ENCODE measurements at regions not wholly inside any gene's neighbourhood (a gene's known extent, or its start where the extent isn't known, plus 50 kb on each side); places are given as distances from the start of the nearest gene placed in this dataset.

DNA sequence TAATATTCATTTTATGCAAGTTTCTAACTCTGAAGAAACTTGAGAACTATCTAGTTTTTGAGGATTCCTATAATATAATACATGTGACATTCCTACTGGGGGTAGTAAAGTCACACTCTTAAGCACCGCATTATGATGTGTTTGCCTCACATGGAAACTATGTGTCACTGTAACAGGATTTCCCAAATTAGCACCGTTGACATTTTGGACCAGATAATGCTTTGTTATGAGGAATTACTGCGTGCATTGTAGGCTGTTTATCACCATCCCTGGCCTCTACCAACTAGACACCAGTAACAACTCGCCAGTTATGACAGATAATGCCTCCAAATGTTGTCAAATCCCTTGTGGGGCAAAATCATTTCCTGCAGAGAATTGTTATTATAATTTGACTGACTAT, 267.8 kb downstream of the RAP2B start:
- Histone ChIP-seq H3K4me1 (ENCODE audit: insufficient read depth) (no peaks in the 10 kb centered on the region), H3K27ac (ENCODE audit: low read depth) (no peak overlapping the region), H3K4me3 (ENCODE audit: low read depth, low read length) (no peak overlapping the region), H3K36me3 (ENCODE audit: insufficient read depth) (no peaks in the 10 kb centered on the region)
- no peak for DNase-seq (ENCODE audit: extremely low spot score)
- WGBS = 56% methylated on average over 4 of the region's 4 CpGs

DNA sequence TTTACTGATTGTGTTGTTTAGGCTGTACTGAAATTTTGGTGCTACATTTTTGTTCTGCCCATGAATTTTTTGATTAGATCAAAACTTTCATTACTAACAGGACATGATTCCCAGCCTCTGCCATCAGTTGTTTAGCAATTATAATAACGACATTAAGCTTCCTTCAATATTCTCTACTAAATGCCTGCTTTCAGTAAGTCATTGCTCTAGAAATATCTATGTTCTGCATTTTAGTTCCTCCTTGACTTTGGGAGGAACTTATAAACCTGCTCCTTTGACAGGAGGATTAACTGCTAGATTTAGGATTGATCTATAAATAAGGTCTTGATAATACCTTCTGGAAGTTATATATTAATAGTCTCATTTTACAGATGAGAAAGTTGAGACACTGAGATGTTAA, 269.1 kb downstream of the RAP2B start:
- H3K36me3 ChIP-seq (ENCODE audit: insufficient read depth) = no peaks in the 10 kb centered on the region
- no peak overlapping the region for H3K4me3 ChIP-seq (ENCODE audit: low read depth, low read length)
- DNase-seq (ENCODE audit: extremely low spot score) = no peak
- no peaks in the 10 kb centered on the region for H3K4me1 ChIP-seq (ENCODE audit: insufficient read depth)
- WGBS = 88% methylated on average over 1 of the region's 1 CpG
- no peak overlapping the region for H3K27ac ChIP-seq (ENCODE audit: low read depth)

DNA sequence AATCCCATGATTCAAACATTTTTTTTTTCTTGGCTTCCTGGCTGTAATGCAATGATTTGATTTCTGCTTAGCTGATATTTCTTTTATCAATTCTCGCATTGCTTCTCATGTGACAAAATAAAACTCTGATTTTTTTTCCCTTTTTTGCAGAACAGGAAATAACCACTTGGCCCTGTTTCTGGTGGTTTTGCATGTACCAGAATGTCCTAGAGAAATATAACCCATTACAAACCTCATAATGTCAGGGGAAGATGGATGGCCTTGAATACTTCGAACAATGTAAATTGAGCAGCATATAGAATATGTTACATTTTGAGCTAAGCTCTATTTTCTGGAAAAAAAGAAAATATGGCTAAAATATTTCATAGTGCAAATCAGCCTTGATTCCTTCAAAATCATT, 275.6 kb downstream of the RAP2B start:
- no peak overlapping the region for H3K27ac ChIP-seq (ENCODE audit: low read depth)
- DNase-seq (ENCODE audit: extremely low spot score) = no peak
- H3K36me3 ChIP-seq (ENCODE audit: insufficient read depth) = no peaks in the 10 kb centered on the region
- no peak overlapping the region for H3K4me3 ChIP-seq (ENCODE audit: low read depth, low read length)
- H3K4me1 ChIP-seq (ENCODE audit: insufficient read depth) = no peaks in the 10 kb centered on the region
- WGBS = 50% methylated on average over 2 of the region's 2 CpGs

DNA sequence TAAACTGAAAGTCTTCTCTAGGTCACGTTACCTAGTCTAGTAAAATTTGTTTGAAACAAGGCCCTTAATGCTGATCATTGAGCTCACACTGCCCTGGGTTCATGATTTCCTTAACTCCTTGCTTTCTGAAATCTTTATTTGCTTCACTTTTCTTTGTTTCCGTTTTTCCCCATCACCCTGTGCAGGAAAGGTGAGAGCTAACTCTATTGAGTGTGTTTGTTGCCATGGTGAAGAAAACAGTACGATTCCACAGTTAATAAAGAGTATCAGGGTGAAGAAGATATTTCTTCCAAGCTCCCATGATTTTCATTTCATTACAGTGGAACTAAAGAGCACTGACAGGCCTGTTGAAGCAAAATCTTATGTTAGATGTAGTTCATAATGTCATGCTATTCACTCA, 276.2 kb downstream of the RAP2B start:
- Histone ChIP-seq H3K4me1 (ENCODE audit: insufficient read depth) (no peaks in the 10 kb centered on the region), H3K4me3 (ENCODE audit: low read depth, low read length) (no peak overlapping the region), H3K27ac (ENCODE audit: low read depth) (no peak overlapping the region), H3K36me3 (ENCODE audit: insufficient read depth) (no peaks in the 10 kb centered on the region)
- 78% methylated on average over 3 of the region's 3 CpGs for WGBS
- DNase-seq (ENCODE audit: extremely low spot score) = no peak

DNA sequence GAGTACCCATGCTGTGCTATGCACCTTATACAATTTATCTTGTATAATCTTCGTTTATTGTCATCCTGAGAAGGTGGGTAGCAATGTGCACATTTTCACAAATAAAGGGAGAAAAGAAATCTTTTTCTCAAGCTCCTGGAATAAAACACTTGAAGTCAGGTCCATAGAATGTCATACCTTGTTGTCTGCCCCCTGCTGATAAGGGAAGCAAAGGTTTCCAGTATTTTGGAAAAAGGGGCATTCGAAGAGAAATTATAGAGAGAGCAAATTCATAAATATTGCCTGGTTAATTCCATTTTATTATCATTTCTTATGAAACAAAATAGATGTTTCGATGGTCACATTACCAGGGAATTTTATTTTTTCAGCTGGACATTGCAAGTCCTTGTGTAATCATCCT, 277.8 kb downstream of the RAP2B start:
- 94% methylated on average over 3 of the region's 3 CpGs for WGBS

DNA sequence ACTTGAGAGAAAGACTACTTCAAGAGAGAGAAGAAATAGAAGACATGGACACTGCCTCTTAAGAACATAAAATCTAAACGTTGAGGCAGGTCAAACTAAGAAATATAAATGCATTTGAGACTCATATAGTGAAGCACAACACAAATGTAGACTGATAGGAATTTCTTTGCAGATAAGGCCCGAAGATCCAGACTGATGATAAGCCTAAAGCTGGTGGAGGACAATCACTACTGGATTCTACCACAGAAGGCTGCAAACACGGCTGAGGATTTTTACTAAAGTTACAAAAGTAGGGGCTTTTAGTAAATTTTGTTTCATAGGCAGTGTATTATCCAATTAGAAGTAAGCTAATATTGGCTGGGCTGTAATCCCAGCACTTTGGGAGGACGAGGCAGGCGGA, 278.3 kb downstream of the RAP2B start:
- Histone ChIP-seq H3K36me3 (ENCODE audit: insufficient read depth) (no peaks in the 10 kb centered on the region), H3K4me1 (ENCODE audit: insufficient read depth) (no peaks in the 10 kb centered on the region), H3K4me3 (ENCODE audit: low read depth, low read length) (no peak overlapping the region), H3K27ac (ENCODE audit: low read depth) (no peak overlapping the region)
- no peak for DNase-seq (ENCODE audit: extremely low spot score)
- WGBS = 88% methylated on average over 5 of the region's 5 CpGs

More for the DNA sequence above, 277.8 kb downstream of the RAP2B start:
- H3K27ac ChIP-seq (ENCODE audit: low read depth) = no peak overlapping the region
- H3K4me1 ChIP-seq (ENCODE audit: insufficient read depth) = no peaks in the 10 kb centered on the region
- no peak for DNase-seq (ENCODE audit: extremely low spot score)
- no peak overlapping the region for H3K4me3 ChIP-seq (ENCODE audit: low read depth, low read length)
- no peaks in the 10 kb centered on the region for H3K36me3 ChIP-seq (ENCODE audit: insufficient read depth)

DNA sequence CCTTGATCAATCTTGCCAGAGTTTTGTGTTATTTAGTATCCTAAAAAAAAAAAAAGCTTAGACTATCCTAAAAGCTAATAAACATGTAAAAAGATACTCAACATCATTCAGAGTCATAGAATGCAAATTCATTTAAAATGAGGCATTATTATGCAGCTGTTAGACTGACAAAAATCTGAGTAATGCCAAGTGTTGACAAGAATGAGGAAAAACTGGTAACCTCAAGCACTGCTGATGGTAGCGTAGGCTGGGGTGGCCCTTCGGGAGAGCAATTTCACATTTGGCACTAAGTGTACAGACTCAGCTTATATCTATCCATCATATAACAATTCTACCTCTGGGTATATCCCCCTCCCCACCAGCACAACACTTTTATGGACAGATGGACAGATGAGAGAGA, 280.4 kb downstream of the RAP2B start:
- 88% methylated on average over 2 of the region's 2 CpGs for WGBS
- H3K4me1 ChIP-seq (ENCODE audit: insufficient read depth) = no peaks in the 10 kb centered on the region

DNA sequence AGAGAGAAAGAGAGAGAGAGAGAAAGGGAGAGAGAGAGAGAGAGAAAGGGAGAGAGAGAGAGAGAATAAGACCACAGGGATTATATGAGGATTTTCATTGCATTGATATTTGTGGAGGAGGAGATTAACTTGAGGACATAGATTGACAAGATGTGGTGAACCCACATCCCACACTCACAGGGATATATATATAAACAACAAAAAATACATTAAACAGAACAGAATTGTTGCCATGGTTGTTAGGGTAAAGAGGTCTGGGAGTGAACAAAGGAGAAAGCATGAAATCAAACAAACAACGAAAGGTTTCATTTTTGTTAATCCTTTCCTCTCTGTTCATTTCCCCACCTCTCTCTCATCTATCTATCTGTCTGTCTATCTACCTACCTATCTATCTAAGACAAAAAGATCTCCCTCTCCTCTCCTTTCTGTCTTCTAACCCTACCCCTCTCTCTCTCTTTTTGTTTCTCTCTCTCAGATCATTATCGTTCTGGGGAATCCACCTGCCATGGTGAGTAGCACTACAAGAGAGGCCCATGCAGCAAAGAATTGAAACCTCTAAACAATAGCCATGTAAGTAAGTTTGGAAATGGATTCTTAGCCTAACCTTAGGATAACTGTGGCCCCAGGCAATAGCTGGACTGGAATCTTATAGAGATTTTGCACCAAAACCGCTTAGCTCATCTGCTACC, 280.9 kb downstream of the RAP2B start:
- Histone ChIP-seq H3K27ac (ENCODE audit: low read depth) (no peak overlapping the region), H3K4me1 (ENCODE audit: insufficient read depth) (no peaks in the 10 kb centered on the region), H3K4me3 (ENCODE audit: low read depth, low read length) (no peak overlapping the region), H3K36me3 (ENCODE audit: insufficient read depth) (no peaks in the 10 kb centered on the region)
- DNase-seq (ENCODE audit: extremely low spot score) = no peak
- WGBS = 95% methylated on average over 3 of the region's 3 CpGs

More for the DNA sequence above, 280.4 kb downstream of the RAP2B start:
- no peak for DNase-seq (ENCODE audit: extremely low spot score)
- no peak overlapping the region for H3K4me3 ChIP-seq (ENCODE audit: low read depth, low read length)
- H3K27ac ChIP-seq (ENCODE audit: low read depth) = no peak overlapping the region
- no peaks in the 10 kb centered on the region for H3K36me3 ChIP-seq (ENCODE audit: insufficient read depth)

DNA sequence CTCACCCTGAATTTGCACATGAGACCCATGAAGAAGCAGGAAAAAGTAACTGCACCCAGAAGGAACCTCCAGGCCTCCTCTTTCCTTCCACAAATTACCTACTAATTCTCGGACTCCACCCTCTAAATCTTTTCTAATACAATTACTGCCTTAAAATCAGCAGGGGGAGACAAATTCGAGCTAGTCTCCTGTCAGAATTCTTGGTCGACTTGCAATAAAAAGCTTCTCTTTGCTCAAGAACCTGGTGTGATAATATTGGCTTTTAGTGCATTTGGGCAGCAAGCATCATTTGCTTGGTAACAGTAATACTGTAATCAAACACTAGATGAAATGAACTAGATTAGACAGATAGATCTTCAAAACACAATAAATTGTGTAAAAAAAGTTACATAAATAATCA, 281.9 kb downstream of the RAP2B start:
- H3K36me3 ChIP-seq (ENCODE audit: insufficient read depth) = no peaks in the 10 kb centered on the region
- H3K27ac ChIP-seq (ENCODE audit: low read depth) = no peak overlapping the region
- no peak overlapping the region for H3K4me3 ChIP-seq (ENCODE audit: low read depth, low read length)
- WGBS = 70% methylated on average over 3 of the region's 3 CpGs
- no peaks in the 10 kb centered on the region for H3K4me1 ChIP-seq (ENCODE audit: insufficient read depth)
- DNase-seq (ENCODE audit: extremely low spot score) = no peak

DNA sequence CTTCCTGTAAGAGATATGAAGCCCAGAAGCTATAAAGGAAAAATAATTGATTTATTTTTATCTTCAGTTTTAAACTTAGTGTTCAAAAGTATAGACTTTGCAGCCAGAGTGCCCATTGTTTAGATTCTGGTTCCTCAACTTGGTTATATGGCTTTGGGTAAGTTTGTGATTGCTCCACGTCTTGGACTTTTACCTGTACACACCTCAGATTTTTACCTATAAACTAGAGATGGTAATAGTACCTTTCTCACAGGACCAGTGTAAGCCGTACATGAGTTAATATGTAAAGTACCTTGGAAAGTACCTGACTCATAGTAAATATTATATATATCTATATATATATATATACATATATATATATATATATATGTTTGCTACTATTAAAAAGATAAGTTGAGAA, 283.8 kb downstream of the RAP2B start:
- no peak overlapping the region for H3K27ac ChIP-seq (ENCODE audit: low read depth)
- H3K4me3 ChIP-seq (ENCODE audit: low read depth, low read length) = no peak overlapping the region
- no peaks in the 10 kb centered on the region for H3K36me3 ChIP-seq (ENCODE audit: insufficient read depth)
- 85% methylated on average over 2 of the region's 2 CpGs for WGBS
- no peak for DNase-seq (ENCODE audit: extremely low spot score)
- H3K4me1 ChIP-seq (ENCODE audit: insufficient read depth) = no peaks in the 10 kb centered on the region

DNA sequence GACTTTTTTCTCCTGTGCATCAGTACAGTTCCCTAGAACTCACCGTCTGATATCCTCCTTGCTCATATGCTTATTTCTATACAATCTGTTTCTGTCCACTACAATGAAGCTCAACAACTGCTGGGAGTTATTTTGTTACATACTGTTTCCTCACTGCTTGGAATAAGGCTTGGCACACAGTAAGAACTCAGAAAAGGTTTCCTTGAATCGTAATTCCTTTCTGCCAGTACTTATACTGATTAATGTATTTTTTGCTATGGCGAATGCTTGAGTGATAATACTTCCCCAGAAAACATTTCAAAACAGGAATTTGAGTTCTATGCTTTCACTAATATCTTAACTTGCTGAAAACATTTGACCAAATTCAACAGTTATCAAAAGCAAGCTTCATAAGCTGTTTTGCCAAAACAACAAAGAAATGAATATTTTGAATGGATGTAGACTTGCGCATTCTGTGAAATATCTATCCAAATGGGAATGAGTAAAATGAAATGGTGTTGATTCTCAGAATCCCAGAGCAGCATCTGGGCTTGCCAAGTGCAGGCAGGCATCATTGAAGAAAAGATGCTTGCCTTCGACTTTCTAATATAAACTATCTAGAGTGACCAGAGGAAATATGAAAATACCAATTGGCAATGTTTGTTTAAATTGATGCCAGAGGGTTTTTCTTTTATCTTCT, 286.3 kb downstream of the RAP2B start:
- no peak overlapping the region for H3K27ac ChIP-seq (ENCODE audit: low read depth)
- no peaks in the 10 kb centered on the region for H3K4me1 ChIP-seq (ENCODE audit: insufficient read depth)
- no peak overlapping the region for H3K4me3 ChIP-seq (ENCODE audit: low read depth, low read length)
- no peak for DNase-seq (ENCODE audit: extremely low spot score)
- 39% methylated on average over 5 of the region's 5 CpGs for WGBS
- no peaks in the 10 kb centered on the region for H3K36me3 ChIP-seq (ENCODE audit: insufficient read depth)

DNA sequence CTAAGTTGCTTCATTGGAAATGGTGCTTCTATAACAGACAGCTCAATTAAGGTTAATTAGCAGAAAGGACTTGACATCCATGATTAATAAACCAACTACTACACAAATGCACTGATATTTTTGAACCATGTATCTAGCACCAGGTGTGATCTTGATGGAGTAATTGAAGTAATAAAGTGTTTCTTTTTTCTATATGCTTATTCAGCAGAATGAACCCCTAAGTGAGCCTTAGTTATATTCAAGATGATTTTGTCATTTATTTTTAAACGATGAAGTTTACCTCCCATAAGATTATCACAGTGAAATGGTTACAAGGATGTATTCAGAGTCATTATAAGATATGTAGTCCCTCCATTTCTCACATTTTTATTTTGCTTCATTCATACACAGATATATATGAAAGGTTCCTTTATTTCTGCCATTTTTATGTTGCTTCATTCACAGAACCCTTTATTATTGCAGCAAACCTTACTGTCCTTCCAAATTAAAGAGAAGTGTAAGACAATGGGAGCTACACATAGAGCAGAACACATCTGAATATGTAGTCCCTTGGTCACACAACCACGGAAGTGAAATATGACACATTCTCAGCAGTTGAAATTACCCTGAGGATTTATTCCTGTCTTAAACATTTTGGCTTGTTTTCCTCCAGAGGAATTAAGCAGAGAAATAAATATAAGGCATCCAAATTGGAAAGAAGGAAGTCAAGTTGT, 295.0 kb downstream of the RAP2B start:
- H3K36me3 ChIP-seq (ENCODE audit: insufficient read depth) = no peaks in the 10 kb centered on the region
- H3K4me1 ChIP-seq (ENCODE audit: insufficient read depth) = no peaks in the 10 kb centered on the region
- no peak overlapping the region for H3K27ac ChIP-seq (ENCODE audit: low read depth)
- WGBS = 82% methylated on average over 2 of the region's 2 CpGs
- DNase-seq (ENCODE audit: extremely low spot score) = no peak
- no peak overlapping the region for H3K4me3 ChIP-seq (ENCODE audit: low read depth, low read length)

DNA sequence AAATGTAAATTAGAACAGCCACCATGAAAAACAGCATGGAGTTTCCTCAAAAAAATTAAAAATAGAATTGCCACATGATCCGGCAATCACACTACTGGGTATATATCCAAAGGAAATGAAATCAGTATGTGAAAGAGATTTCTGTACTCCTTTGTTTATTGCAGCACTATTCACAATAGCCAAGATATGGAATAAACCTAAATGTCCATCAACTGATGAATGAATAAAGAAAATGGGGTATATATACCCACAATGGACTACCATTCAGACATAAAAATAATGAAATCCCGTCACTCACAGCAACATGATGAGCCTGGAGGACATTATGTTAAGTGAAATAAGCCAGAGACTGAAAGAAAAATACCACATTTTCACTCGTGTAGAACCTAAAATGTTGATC, 296.9 kb downstream of the RAP2B start:
- WGBS = 64% methylated on average over 3 of the region's 3 CpGs
- no peaks in the 10 kb centered on the region for H3K4me1 ChIP-seq (ENCODE audit: insufficient read depth)
- H3K27ac ChIP-seq (ENCODE audit: low read depth) = no peak overlapping the region
- H3K36me3 ChIP-seq (ENCODE audit: insufficient read depth) = no peaks in the 10 kb centered on the region
- DNase-seq (ENCODE audit: extremely low spot score) = no peak
- no peak overlapping the region for H3K4me3 ChIP-seq (ENCODE audit: low read depth, low read length)

DNA sequence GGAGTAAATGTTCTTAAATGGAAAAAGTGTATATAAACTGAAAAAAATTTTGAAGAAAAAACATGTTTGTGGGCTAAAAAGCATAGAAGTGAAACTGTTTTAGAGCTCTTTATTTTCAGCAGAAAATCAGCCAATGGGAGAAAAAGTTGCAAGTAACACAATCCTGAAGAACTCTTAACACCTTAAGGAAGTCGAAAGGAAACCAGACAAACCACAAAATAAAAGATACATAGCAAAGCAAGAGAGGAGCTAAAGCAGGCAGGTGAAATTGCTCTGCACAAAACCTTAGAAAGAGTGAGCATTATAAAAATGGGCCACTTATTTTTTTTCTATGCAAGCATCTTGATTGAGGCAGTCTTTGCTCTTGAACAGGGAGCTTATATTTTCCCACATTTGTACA, 300.5 kb downstream of the RAP2B start:
- WGBS = 93% methylated on average over 1 of the region's 1 CpG
- no peak for DNase-seq (ENCODE audit: extremely low spot score)
- no peaks in the 10 kb centered on the region for H3K36me3 ChIP-seq (ENCODE audit: insufficient read depth)
- no peak overlapping the region for H3K4me3 ChIP-seq (ENCODE audit: low read depth, low read length)
- no peak overlapping the region for H3K27ac ChIP-seq (ENCODE audit: low read depth)
- H3K4me1 ChIP-seq (ENCODE audit: insufficient read depth) = no peaks in the 10 kb centered on the region

Data from urinary bladder (tissue), 3 donors.